ENCODE measurements at regions not wholly inside any gene's neighbourhood (a gene's known extent, or its start where the extent isn't known, plus 50 kb on each side); places are given as distances from the start of the nearest gene placed in this dataset.

- DNase-seq (ENCODE audit: low spot score) = no peak
These were observed 223.8 kb upstream of the BOD1L1 start for GRCh38 chr4:13851085-13851940.

GRCh38 chr4:13852411-13852810 is 224.9 kb upstream of the BOD1L1 start:
- in situ Hi-C loops (cut with MboI; ENCODE audit: low sequenced_read_pairs, unreplicated experiment) = no loop called here
- TF ChIP-seq CTCF (IDR thresholded peaks at IDR 0.05; ENCODE audit: borderline replicate concordance, control extremely low read depth, extremely low read depth, insufficient read depth, missing control alignments) = no peak
- DNase-seq (ENCODE audit: low spot score) = no peak

More at GRCh38 chr4:13851085-13851940, 223.8 kb upstream of the BOD1L1 start:
- in situ Hi-C loops (cut with MboI; ENCODE audit: low sequenced_read_pairs, unreplicated experiment) = no loop called here
- no peak for TF ChIP-seq CTCF (IDR thresholded peaks at IDR 0.05; ENCODE audit: borderline replicate concordance, control extremely low read depth, extremely low read depth, insufficient read depth, missing control alignments)

GRCh38 chr4:13856387-13856786 is 228.9 kb upstream of the BOD1L1 start:
- in situ Hi-C loops (cut with MboI; ENCODE audit: low sequenced_read_pairs, unreplicated experiment) = no loop called here
- TF ChIP-seq CTCF (IDR thresholded peaks at IDR 0.05; ENCODE audit: borderline replicate concordance, control extremely low read depth, extremely low read depth, insufficient read depth, missing control alignments) = no peak
- DNase-seq (ENCODE audit: low spot score) = no peak

GRCh38 chr4:13857397-13857796 is 229.9 kb upstream of the BOD1L1 start:
- no peak for TF ChIP-seq CTCF (IDR thresholded peaks at IDR 0.05; ENCODE audit: borderline replicate concordance, control extremely low read depth, extremely low read depth, insufficient read depth, missing control alignments)
- in situ Hi-C loops (cut with MboI; ENCODE audit: low sequenced_read_pairs, unreplicated experiment) = no loop called here
- DNase-seq (ENCODE audit: low spot score) = no peak

- in situ Hi-C loops (cut with MboI; ENCODE audit: low sequenced_read_pairs, unreplicated experiment) = no loop called here
- no peak for TF ChIP-seq CTCF (IDR thresholded peaks at IDR 0.05; ENCODE audit: borderline replicate concordance, control extremely low read depth, extremely low read depth, insufficient read depth, missing control alignments)
- no peak for DNase-seq (ENCODE audit: low spot score)
These were observed 230.3 kb upstream of the BOD1L1 start for GRCh38 chr4:13857800-13858199.

- DNase-seq (ENCODE audit: low spot score) = no peak
- TF ChIP-seq CTCF (IDR thresholded peaks at IDR 0.05; ENCODE audit: borderline replicate concordance, control extremely low read depth, extremely low read depth, insufficient read depth, missing control alignments) = no peak
- in situ Hi-C loops (cut with MboI; ENCODE audit: low sequenced_read_pairs, unreplicated experiment) = no loop called here
These were observed 231.9 kb upstream of the BOD1L1 start for GRCh38 chr4:13859423-13859822.
